Activated CD8-positive, alpha-beta T cell treated with anti-CD3 and anti-CD28 coated beads, Interleukin-2, amount 10 ng/mL, durations not matched to agents 7 days and 5 days (primary cell): ENCODE measurements at regions not wholly inside any gene's neighbourhood (a gene's known extent, or its start where the extent isn't known, plus 50 kb on each side); places are given as distances from the start of the nearest gene placed in this dataset.

ENCODE experiments used
- ATAC-seq: fragments of 150-1000 bp; cut with Tn5 transposase; one replicate; pipeline ENCODE4 v1.10.0; 2021; ENCODE audit warnings: moderate library complexity
- CTCF ChIA-PET: fragments of 350-600 bp; sonication (Branson Sonifier 250); formaldehyde crosslinking; loops from one replicate; lab custom pipeline; 2021; ENCODE audit warnings: antibody characterized with exemption; lab: Charles Lee
- POLR2A ChIA-PET: fragments of 350-600 bp; sonication (Branson Sonifier 250); formaldehyde crosslinking; loops from one replicate; lab custom pipeline; 2021; ENCODE audit warnings: antibody characterized with exemption; lab: Charles Lee
- DNase-seq: peaks from one replicate; pipeline ENCODE4 v3.0.0-alpha.2; 2020
- H3K27ac Mint-ChIP-seq: one replicate; pipeline ENCODE4 v1.8.0; 2021; ENCODE audit warnings: mild to moderate bottlenecking, mixed read lengths
- H3K27me3 Mint-ChIP-seq: one replicate; pipeline ENCODE4 v1.8.0; 2021; ENCODE audit warnings: low read depth, mixed read lengths
- H3K36me3 Mint-ChIP-seq: one replicate; pipeline ENCODE4 v1.8.0; 2021; ENCODE audit warnings: low read depth, mixed read lengths
- H3K4me1 Mint-ChIP-seq: one replicate; pipeline ENCODE4 v1.8.0; 2021; ENCODE audit warnings: low read depth, mixed read lengths
- H3K4me3 Mint-ChIP-seq: one replicate; pipeline ENCODE4 v1.8.0; 2021; ENCODE audit warnings: mild to moderate bottlenecking, mixed read lengths
- H3K9me3 Mint-ChIP-seq: one replicate; pipeline ENCODE4 v1.8.0; 2022; ENCODE audit warnings: mixed read lengths; ENCODE audit not compliant: insufficient read depth

- Mint-ChIP-seq H3K36me3 (no peaks in the 10 kb centered on the region), H3K27ac (no peak overlapping the region), H3K4me3 (no peak overlapping the region), H3K9me3 (no peaks in the 10 kb centered on the region), H3K4me1 (peaks cover 1% of the 10 kb centered on the region), H3K27me3 (no peaks in the 10 kb centered on the region)
- DNase-seq (no peak), ATAC-seq (no peak)
- POLR2A ChIA-PET: no interaction called here
- CTCF ChIA-PET: no interaction called here
Measured at GRCh38 chr10:33800545-33800944, 466.1 kb upstream of the NRP1 start.

DNA sequence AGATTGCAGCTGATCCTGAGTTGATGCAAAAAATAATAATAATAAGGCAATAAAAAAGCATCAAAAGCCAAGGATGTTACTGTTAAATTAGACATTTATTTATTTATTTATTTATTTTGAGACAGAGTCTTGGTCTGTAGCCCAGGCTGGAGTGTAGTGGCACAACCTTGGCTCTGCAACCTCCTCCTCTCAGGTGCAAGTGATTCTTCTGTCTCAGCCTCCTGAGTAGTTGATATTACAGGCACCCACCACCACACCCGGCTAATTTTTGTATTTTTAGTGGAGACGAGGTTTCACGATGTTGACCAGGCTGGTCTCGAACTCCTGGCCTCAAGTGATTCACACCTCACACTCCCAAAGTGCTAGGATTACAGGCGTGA, 465.5 kb upstream of the NRP1 start:
- Mint-ChIP-seq H3K27ac (no peak overlapping the region), H3K27me3 (no peaks in the 10 kb centered on the region), H3K9me3 (no peaks in the 10 kb centered on the region), H3K36me3 (no peaks in the 10 kb centered on the region), H3K4me1 (peaks cover 7% of the 10 kb centered on the region), H3K4me3 (no peak overlapping the region)
- ChIA-PET POLR2A (no interaction called here), CTCF (no interaction called here)
- DNase-seq (no peak), ATAC-seq (no peak)

GRCh38 chr10:33799281-33799943, 464.9 kb upstream of the NRP1 start:
- CTCF ChIA-PET: interaction anchor here (0.6 kb wide), 1 partner anchor 101 kb away, joined by 3 read pairs; no protein-coding TSS in a partner anchor
- Mint-ChIP-seq H3K4me1 (peaks cover 7% of the 10 kb centered on the region), H3K27ac (no peak overlapping the region), H3K36me3 (no peaks in the 10 kb centered on the region), H3K4me3 (no peak overlapping the region), H3K27me3 (no peaks in the 10 kb centered on the region), H3K9me3 (no peaks in the 10 kb centered on the region)
- ATAC-seq (no peak), DNase-seq (no peak)
- POLR2A ChIA-PET: no interaction called here

DNA sequence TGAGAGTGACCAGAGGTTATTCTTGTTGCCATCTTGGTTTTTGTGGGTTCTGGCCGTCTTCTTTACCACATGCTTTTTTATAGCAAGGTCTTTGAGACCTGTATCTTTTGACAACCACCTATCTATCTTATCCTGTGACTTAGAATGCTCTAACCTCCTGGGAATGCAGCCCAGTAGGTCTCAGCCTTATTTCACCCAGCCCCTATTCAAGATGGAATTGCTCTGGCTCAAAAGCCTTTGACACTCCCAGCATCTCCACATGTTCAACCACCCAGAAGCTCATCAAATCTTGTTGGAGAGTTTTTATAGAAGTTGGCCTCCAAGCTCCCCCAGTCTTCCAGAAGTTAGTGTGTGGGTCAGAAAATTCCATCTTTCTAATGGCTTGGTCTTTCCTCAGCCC, 464.3 kb upstream of the NRP1 start:
- no peak for ATAC-seq
- no peaks in the 10 kb centered on the region for H3K27me3 Mint-ChIP-seq
- ChIA-PET POLR2A (interaction anchor here (0.7 kb wide), 1 partner anchor 1291 kb away, joined by 3 read pairs; no protein-coding TSS in a partner anchor), CTCF (interaction anchor here (0.6 kb wide), 1 partner anchor 100 kb away, joined by 3 read pairs; no protein-coding TSS in a partner anchor)
- no peak overlapping the region for H3K27ac Mint-ChIP-seq
- no peaks in the 10 kb centered on the region for H3K36me3 Mint-ChIP-seq
- H3K4me3 Mint-ChIP-seq: no peak overlapping the region
- no peak for DNase-seq
- peaks cover 7% of the 10 kb centered on the region for H3K4me1 Mint-ChIP-seq
- no peaks in the 10 kb centered on the region for H3K9me3 Mint-ChIP-seq

- H3K36me3 Mint-ChIP-seq: no peaks in the 10 kb centered on the region
- no peak for DNase-seq
- no peaks in the 10 kb centered on the region for H3K27me3 Mint-ChIP-seq
- peaks cover 7% of the 10 kb centered on the region for H3K4me1 Mint-ChIP-seq
- POLR2A ChIA-PET: no interaction called here
- no peak overlapping the region for H3K4me3 Mint-ChIP-seq
- no peak overlapping the region for H3K27ac Mint-ChIP-seq
- CTCF ChIA-PET: no interaction called here
- no peaks in the 10 kb centered on the region for H3K9me3 Mint-ChIP-seq
- ATAC-seq: no peak
Measured at GRCh38 chr10:33796680-33797079, 462.2 kb upstream of the NRP1 start.

DNA sequence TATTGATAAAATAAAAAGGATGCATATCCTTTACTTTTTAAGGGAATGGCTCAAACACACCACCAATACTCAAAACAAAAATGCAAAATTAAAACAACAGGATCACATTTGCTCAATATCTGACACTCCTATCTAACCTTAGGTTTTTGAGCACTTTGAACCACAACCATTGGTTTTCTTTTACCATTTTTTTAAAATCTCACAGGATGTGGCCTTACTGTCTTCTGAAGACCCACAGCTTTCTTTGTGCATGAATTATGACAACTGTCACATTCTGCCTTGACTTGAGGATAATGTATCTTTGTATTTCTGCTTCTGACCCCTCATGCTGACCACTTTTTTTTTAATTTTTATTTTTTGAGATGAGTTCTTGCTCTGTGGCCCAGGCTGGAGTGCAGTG, 461.1 kb upstream of the NRP1 start:
- ChIA-PET POLR2A (interaction anchor here (0.6 kb wide), 1 partner anchor 827 kb away, joined by 3 read pairs; no protein-coding TSS in a partner anchor), CTCF (no interaction called here)
- Mint-ChIP-seq H3K27ac (no peak overlapping the region), H3K36me3 (no peaks in the 10 kb centered on the region), H3K4me1 (peaks cover 7% of the 10 kb centered on the region), H3K9me3 (no peaks in the 10 kb centered on the region), H3K27me3 (no peaks in the 10 kb centered on the region), H3K4me3 (no peak overlapping the region)
- ATAC-seq (no peak), DNase-seq (no peak)

- no peaks in the 10 kb centered on the region for H3K36me3 Mint-ChIP-seq
- no peaks in the 10 kb centered on the region for H3K9me3 Mint-ChIP-seq
- ATAC-seq (no peak), DNase-seq (no peak)
- H3K4me1 Mint-ChIP-seq: peaks cover 7% of the 10 kb centered on the region
- no peak overlapping the region for H3K27ac Mint-ChIP-seq
- no peak overlapping the region for H3K4me3 Mint-ChIP-seq
- ChIA-PET POLR2A (no interaction called here), CTCF (no interaction called here)
- no peaks in the 10 kb centered on the region for H3K27me3 Mint-ChIP-seq
Measured at GRCh38 chr10:33794460-33794859, 460.0 kb upstream of the NRP1 start.

DNA sequence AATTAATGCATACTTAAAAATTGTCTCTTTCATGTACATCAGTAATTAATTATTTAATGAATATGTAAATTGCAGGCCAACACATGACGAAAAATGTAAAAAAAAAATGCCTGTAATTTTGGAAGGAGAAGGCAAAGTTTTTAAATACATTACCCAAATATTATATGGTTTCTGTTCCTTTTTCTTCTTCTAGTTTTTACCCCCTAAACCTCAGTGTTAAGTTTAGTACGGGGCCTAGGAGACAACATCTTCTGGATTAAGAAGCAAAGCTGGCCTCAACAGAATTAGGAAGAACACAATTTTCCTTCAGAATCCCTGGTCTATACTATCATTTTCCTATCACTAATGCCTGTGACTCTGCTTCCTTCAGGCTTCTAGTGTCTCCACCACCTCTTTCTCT, 459.3 kb upstream of the NRP1 start:
- H3K36me3 Mint-ChIP-seq: no peaks in the 10 kb centered on the region
- H3K27me3 Mint-ChIP-seq: no peaks in the 10 kb centered on the region
- H3K4me1 Mint-ChIP-seq: peaks cover 7% of the 10 kb centered on the region
- H3K9me3 Mint-ChIP-seq: no peaks in the 10 kb centered on the region
- ATAC-seq (no peak), DNase-seq (no peak)
- ChIA-PET CTCF (no interaction called here), POLR2A (no interaction called here)
- H3K27ac Mint-ChIP-seq: no peak overlapping the region
- no peak overlapping the region for H3K4me3 Mint-ChIP-seq

DNA sequence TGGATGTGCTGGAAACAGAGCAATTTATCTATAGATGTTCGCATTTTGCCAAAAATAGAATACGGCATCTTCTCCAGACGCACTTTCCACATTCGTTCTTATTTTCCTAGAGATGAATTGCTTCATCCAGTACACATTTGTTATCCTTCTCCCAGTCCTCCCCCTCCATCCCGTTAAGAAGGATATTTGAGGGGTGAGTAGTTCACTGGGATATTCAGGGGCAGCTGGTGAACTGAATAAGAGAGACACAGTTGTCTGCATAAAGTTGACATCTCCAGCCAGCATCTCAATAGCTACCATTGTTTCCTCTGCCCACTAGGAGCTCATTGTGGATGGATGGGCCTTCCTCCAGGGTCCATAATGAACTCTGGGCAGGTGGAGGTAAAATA, 456.8 kb upstream of the NRP1 start:
- CTCF ChIA-PET: no interaction called here
- POLR2A ChIA-PET: no interaction called here
- Mint-ChIP-seq H3K27ac (no peak overlapping the region), H3K27me3 (no peaks in the 10 kb centered on the region), H3K36me3 (no peaks in the 10 kb centered on the region), H3K4me3 (no peak overlapping the region), H3K9me3 (no peaks in the 10 kb centered on the region), H3K4me1 (peaks cover 7% of the 10 kb centered on the region)
- no peak for ATAC-seq
- no peak for DNase-seq

DNA sequence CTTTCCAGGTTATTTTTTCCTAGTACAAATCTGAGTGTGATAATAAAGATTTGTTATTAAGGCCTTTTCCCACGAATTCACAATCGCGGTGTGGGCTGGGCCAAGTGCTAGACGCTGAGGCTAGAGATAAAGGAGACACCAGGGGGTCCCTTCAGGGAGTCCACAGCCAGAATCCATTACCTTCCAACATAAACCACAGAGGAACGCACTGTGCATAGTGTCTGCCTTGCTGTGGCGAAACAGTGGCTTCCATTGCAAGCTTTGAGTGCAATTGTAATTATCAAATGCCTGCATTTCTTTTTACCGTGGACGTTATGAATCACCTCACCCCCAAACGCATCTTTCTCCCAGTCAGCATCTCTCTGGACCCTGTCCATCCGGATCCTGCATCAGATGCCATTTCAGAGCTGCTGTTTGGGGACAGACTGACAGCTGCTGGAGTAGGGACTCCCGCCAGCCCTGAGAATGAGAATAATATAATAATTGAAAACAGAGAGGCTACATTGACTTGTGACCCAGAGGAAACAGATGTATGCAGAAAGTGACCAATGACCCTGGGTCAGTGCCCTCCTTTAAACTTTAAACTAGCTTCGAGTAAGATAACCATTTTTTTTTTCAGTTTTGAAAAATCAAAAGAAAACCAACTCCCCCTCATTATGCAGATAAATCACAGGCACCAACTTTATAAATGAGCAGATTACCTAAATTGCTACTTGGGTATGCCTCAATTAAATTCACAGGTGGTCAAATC, 456.2 kb upstream of the NRP1 start:
- H3K9me3 Mint-ChIP-seq: no peaks in the 10 kb centered on the region
- peaks cover 7% of the 10 kb centered on the region for H3K4me1 Mint-ChIP-seq
- no peaks in the 10 kb centered on the region for H3K27me3 Mint-ChIP-seq
- no peak overlapping the region for H3K4me3 Mint-ChIP-seq
- ATAC-seq (no peak), DNase-seq (no peak)
- H3K27ac Mint-ChIP-seq: no peak overlapping the region
- ChIA-PET CTCF (no interaction called here), POLR2A (no interaction called here)
- no peaks in the 10 kb centered on the region for H3K36me3 Mint-ChIP-seq

GRCh38 chr10:33783557-33783956, 449.1 kb upstream of the NRP1 start:
- Mint-ChIP-seq H3K9me3 (no peaks in the 10 kb centered on the region), H3K27ac (no peak overlapping the region), H3K27me3 (no peaks in the 10 kb centered on the region), H3K4me3 (no peak overlapping the region), H3K36me3 (no peaks in the 10 kb centered on the region), H3K4me1 (no peaks in the 10 kb centered on the region)
- ATAC-seq (no peak), DNase-seq (no peak)
- ChIA-PET CTCF (no interaction called here), POLR2A (no interaction called here)

GRCh38 chr10:33783078-33783477, 448.6 kb upstream of the NRP1 start:
- CTCF ChIA-PET: no interaction called here
- ATAC-seq (no peak), DNase-seq (no peak)
- Mint-ChIP-seq H3K27me3 (no peaks in the 10 kb centered on the region), H3K4me3 (no peak overlapping the region), H3K4me1 (no peaks in the 10 kb centered on the region), H3K36me3 (no peaks in the 10 kb centered on the region), H3K27ac (no peak overlapping the region), H3K9me3 (no peaks in the 10 kb centered on the region)
- POLR2A ChIA-PET: no interaction called here
